HG03575 (cell line): ENCODE measurements at regions not wholly inside any gene's neighbourhood (a gene's known extent, or its start where the extent isn't known, plus 50 kb on each side); places are given as distances from the start of the nearest gene placed in this dataset.
"Not testable (repeated sequence)": the region's sequence is repeated elsewhere in the genome, so short reads cannot be mapped to it uniquely, and the experiment has no call there.

Experiments
- ATAC-seq: cut with Tn5 transposase; IDR thresholded peaks from one replicate; pipeline ENCODE4 v1.9.1; 2021; ENCODE audit not compliant: unreplicated experiment, insufficient number of reproducible peaks, low FRiP score; ENCODE audit errors: extremely low read depth

DNA sequence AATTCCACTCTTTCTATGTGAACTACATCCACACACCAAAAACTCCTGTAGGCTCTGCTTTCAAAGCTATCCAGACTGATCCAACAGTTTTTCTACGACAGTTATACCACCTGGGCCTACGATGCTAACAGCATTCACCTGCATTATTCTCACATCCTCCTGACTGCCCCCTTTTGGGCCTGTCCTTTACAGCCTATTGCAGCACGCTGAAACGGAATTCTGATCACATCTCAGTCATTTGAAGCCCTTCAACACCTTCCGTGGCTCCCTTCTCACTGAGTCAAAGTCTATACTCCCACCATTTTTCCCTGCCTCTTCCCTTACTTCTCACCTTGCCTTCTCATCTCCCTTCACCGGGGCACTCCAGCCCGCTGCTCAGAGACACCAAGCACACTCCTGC lies 791.3 kb upstream of the KIRREL3 start:
- ATAC-seq = no peak

DNA sequence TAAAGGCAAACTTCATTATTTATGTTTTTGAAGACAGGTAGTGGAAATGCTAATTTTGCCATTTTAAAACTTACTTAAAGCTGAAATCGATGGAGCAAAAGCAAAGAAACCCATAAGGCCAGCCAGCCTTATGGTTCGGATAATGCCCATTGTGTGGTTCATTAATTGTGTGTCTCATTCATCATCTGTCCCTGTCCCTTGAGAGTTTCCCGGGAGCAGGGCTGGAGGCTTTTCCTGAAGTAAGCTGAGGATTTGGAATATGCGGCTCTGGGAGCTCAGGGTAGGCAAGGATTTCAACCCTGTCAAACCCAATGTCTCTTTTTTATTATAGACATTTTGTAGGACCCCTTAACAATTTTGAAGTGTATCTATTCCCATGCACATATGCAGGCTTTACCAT lies 790.0 kb upstream of the KIRREL3 start:
- no peak for ATAC-seq

DNA sequence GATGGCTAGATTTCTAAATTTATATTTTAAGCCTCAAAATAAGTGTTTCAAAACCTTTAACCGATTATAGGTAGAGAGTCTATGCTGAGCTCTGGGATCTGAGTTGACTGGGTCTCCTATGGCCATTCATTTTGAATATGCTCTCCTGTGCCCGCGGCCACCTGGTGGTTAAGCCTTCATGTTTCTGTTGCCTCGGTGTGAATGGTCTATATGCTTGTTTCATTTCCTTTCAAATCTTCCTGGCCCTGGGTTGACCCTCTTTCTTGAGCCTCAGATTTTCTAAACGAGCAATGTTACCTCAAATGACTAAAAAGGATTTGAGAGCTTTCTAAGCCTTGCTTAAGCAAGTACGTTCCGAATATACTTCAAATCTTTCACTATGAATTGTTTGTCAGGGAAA lies 789.4 kb upstream of the KIRREL3 start:
- ATAC-seq = no peak

DNA sequence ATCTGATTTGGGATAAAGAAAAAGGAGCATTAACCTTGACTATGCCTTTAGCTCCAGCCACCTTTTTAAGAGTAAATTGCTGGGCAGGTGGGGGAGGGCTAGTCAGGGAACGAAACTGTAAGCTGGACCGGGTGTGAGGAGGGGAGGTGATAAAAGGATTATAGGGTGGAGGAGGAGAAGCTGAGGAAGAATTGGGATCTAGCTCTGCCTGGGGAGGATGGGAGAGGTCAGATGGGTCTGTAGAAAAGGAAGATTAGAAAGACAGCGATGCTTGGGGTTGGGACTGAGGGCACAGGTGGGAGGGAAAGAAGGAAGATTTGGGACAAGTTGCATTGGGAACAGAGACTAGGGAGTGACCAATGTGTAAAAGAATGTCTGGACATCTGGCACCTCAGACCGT lies 772.4 kb upstream of the KIRREL3 start:
- not testable (repeated sequence) for ATAC-seq

DNA sequence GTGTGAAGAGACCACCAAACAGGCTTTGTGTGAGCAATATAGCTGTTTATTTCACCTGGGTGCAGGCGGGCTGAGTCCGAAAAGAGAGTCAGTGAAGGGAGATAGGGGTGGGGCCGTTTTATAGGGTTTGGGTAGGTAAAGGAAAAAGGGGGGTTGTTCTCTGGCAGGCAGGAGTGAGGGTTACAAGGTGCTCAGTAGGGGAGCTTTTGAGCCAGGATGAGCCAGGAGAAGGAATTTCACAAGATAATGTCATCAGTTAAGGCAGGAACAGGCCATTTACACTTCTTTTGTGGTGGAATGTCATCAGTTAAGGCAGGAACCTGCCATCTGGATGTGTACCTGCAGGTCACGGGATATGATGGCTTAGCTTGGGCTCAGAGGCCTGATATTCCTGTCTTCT lies 768.4 kb upstream of the KIRREL3 start:
- not testable (repeated sequence) for ATAC-seq

DNA sequence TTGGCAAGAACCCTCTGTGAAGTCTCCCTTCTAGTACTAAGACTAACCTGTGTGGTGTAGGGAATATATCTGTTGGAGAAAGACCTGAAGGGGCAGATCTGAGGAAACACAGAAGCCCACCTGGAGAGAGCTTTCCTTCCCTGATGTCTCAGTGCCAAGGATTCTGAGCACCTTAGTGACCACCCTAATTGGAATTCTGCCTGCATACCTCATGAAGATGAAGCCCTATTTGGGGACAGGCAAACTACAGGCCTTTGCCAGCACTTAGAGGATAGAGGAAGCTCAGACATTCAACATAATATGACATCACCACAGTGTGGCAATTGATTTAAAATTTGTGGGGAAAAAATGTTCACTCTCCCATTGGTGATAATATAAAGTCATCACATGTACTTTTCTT lies 766.2 kb upstream of the KIRREL3 start:
- no peak for ATAC-seq

DNA sequence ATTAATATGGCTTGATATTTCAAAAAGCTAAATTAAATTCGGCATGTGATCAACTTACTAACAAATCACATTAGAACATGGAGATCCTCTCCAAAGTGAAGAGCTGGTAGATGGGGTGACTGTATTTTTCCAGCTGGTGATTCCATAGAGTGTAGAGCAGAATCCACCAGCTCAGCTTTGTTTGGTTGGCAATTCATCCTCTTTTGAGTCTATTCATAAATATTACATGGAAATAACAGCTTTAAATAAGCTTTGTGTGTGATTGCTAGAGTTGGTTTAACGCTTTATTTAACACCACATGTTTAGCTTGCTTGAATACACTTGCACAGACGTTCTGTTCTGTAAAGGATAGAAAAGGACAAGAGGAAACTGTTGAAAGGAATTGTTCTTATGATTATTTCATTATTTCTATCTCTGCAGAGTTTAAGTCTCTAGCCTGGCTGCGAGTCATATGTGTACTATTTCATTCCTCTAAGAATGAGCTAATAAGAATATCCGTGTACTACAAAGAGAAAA lies 738.3 kb upstream of the KIRREL3 start:
- ATAC-seq = no peak

DNA sequence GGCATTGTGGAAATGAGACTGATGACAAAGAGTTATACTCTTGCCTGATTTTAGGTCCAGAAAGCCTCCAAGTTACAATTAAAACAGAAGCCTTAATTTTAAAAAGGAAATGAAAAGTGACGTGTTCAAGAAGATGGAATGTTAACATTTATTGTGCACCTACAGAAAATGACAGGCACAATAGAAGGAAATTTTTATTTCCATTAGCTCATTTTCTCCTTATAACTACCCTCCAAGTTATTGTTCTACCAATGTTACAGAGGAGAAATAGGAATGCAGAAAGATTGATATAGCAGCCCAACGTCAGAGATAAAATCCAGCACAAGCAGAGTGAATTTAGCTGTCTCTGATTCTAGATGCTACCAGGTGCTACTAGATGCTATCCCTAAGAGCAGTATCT lies 736.9 kb upstream of the KIRREL3 start:
- no peak for ATAC-seq

DNA sequence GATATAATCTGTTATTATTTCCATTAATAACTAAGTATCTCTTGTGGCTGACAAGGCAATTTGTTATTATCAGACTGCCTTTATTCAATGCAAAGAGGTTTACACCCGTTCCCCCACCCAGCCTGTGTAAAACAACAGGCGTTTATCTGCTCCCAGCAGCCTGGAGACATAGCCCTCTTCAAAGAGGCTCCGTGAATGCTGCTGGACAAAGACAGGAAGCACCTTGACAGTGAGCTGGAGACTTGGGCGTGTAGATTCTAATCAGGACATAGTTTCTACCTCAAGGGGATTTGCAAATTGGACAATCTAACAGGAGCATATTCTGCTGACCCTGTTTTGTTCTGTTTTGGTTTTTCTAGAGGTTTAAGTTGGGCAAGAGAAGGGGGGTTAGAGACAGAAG lies 733.0 kb upstream of the KIRREL3 start:
- no peak for ATAC-seq

DNA sequence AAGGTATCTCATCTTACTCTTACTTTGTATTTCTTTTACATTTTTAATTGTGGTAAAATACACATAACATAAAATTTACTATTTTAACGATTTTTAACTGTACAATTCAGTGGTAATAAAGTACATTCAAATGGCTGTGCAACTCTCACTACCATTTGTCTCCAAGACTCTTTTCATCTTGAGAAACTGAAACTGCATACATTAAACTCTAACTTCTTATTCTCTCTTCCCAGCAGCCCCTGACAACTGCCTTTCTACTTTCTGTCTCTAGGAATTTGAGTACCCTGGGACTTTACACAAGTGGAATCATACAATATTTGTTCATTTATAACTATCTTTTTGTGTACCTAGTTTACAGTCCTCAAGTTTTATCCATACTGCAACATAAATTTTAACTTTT lies 725.8 kb upstream of the KIRREL3 start:
- ATAC-seq = no peak

DNA sequence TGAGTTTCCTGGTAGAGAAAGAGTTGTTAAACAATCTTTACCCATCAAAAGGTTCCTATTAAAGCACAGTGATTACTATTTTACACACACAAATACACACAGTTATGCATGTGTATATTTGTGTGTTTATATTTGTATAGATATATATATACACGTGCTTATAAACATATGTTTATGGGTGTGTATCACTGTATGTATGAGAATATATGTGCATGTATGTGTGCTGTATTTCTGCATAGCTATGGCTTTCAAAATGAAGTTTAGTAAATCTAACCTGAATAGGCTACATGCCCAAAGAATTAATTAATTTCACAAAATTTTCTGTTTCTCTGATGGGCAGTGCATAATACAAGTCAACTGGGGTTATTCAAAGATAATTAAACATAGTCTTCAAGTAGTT lies 723.1 kb upstream of the KIRREL3 start:
- no peak for ATAC-seq

DNA sequence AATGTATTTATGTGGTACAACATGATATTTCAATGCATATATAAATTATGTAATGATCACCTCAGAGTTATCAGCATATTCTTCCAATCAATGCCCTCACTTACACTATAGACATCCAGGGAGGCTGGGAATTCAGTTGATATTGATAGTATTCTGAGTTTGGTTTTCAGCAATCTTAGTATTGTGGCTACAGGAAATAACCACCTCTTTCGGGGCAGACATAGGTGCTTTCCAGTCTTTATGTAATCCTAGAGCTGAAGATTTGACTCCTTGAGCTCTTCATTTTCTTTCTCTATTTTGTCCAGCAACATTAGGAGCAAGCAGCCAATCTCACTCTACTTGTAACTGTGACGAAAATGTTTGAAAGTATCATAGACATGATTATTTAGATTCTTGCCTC lies 712.7 kb upstream of the KIRREL3 start:
- no peak for ATAC-seq

DNA sequence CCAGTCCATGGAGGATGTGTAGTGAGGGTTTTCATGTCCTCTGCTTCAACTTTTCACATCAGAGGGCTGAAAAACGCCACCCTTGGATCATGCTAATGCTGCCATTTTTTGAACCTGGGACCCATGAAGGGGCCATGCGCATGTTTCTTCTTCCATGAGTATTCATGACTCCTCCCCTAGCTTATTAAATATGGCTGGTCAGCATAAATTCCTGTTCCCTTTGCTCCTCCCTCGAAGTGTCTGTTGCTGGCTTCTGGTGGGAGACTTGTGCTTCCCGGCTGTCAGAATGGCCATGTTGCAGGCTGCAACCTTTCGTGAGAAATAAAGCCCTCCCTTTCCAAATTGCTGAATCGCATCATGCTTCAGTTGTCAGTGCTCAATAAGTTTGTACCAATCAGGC lies 711.2 kb upstream of the KIRREL3 start:
- ATAC-seq = no peak

DNA sequence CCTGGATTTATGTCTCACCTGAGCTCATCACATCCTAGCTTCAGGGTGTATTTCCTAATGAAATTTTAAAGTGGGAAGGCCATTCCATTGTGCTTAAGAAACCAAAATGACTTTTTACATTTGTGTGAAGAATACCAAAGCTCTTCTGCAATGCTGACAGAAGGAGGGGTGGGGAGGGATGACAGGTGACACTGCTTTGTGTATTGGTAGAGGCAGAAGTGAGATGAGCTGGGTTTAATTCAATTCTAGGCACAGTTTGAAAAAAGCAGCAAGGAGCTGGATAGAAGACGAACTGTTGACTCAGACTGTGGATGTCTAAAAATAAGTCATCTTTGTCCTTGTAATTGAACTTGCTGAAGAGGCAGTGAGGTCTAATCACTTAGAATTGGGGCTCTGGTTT lies 710.3 kb upstream of the KIRREL3 start:
- ATAC-seq = no peak

DNA sequence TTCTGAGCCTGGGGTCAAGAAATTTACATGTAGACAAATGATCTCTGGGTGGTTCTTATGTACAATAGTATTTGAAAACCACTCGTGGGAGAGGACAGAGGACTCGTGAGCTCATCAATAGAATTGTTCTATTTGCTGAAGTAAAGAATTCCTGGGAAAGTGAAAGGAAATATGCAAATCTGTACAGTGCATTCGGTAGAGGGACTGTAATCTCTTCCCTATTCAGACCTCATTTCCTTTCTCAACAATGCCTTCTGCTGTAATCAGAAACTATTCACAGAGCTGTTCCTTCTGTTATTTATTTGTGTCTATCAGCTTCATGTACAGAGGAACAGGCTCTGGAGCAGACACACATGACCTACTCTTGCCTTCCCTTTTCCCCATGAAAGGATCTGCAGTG lies 709.4 kb upstream of the KIRREL3 start:
- no peak for ATAC-seq

DNA sequence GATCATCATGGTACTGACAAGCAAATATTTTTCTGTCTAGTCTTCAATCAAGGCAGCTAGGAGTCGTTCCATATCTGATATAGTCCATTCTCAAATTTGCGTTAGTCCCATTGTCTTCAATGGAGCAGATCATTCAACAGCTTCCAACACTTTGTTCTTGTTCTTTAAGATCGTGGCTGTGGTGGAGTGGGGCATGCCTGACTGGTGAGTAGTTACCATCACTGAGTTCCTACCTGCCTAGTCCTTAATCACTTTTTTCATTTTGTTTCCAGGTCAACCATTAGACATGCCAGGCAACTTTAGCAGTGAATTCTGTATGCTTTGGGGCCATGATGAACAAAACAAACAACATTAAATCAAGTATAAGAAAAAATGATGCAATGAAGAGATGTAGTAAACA lies 693.1 kb upstream of the KIRREL3 start:
- no peak for ATAC-seq

DNA sequence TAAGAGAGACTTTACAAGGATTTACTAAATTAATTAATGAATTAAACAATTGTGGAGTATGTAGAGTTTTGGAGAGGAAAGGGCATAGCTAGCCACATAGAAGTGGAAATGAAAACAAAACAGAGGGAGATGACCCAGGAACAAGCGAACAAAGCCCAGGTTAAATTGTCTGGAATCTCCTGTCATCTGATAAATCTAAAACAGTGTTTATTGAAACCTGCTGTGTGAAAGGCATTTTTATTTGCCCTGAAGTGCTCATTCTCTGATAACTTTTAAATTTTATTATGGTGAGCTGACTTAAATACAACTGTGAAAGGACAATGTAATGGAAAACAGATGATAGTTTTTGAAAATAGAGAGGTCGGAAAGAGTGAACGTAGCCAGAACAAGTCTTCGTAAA lies 682.8 kb upstream of the KIRREL3 start:
- ATAC-seq = no peak

DNA sequence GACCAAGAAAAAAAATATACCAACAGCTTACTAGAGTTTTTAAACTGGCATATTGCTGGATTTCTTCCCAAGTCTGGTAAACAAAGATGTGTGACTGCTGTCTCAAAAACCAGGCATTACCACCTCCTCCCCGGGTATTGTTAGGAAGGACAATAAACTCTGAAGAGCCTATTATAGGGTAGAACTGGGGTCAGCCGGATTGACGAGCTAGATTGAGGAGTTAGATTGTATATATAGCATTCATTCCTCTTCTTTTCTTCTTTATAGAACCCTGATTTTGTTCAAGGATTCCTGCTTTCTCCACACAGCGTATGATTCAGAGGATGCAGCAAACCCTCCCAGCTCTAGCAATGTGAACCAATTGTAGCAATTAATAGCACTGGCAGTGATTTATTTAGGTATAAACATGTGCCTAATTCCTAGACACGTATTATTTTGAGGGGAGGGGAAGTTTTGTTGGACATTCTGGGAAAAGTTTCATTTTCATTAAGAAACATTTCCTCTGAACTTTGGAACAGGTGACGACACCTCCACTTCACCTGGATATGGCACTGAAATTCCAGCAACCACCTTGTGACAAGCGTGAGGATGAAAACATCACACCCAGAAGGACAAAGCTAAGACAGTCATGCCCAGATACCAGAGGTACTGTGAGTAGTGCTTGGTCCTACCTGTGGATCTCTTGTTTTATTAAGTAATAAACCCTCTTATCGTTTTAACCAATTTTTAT lies 679.4 kb upstream of the KIRREL3 start:
- no peak for ATAC-seq

DNA sequence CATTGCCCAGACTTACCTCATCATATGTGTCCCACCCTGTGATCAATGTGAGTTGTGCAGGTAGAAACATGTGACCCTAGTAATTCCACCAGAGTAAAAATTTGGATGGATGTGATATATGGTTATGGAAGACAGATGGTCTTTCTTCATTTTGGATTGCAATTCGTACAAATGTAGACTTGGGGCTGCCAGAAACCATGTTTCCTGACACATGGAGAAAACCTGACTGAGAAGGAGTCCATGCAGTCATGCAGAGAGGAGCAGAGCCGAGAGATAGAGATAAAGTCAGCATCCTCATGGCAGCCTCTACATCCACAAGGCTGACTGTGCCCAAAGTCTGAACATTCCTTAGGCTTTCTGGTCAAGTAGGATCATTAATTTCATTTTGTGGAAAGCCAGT lies 678.1 kb upstream of the KIRREL3 start:
- ATAC-seq = no peak

DNA sequence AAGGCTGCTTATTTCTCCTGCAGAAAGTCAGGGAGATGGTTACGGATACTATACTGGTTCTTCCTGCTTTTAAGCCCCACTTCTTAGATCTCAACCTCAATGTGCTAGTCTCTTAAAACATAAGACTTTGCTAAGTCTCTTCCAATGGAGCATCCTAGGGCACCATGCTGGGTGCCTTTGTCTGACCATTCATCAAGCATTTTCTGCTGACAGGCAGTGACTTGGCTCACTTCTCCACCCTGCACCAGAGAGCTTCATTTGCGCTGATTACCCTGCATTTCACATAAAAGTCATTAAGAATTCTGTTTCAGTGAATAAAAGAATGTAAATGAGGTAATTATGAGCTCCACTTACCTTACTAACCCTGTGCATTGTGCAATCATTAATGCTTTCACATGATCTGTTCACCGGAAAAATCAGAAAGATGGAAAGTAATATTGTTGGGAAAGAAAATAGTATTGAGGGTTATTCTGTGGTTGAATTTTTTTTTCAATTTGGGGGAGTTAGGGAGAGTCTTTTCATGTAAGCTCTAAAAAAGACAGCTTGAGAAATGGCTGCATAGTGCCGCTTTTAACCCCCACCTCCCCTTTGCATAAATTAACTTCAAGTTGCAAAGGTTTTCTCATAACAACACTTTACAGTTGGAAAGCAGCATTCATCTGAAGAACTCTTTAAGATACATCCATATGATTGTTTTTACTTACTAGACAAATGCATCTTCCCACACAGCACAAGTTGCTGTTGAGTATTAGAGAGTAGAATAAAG lies 677.3 kb upstream of the KIRREL3 start:
- ATAC-seq = no peak

DNA sequence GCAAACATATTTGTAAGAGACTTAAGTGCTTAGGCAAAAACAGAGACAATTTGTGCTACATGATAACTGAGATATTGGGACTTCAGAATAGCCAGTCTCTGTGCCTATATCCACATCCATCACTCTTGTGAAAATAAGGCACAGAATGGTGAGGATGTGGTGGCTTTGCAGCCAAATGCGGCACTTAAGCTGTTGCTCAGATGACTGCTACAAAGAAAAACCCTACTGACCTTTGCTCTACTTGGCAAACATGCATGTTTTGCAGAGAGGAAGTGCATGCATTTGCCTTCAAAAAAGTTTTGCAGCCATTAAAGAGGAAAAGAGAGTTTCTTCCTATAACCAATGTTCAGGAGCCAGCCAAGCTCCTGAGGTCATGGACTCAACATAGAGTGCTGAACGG lies 675.0 kb upstream of the KIRREL3 start:
- no peak for ATAC-seq
